PC-9 (cell line): ENCODE measurements at regions not wholly inside any gene's neighbourhood (a gene's known extent, or its start where the extent isn't known, plus 50 kb on each side); places are given as distances from the start of the nearest gene placed in this dataset.

Source experiments
- EZH2 ChIP-seq: fragments of 200-600 bp; sonication (generic); IDR thresholded peaks from 2 replicates; pipeline ENCODE4 v1.8.0; 2017; ENCODE audit warnings: antibody characterized with exemption, low read depth
- TF ChIP-seq, protein P1 (sequence below): fragments of 200-600 bp; sonication (generic); conservative IDR thresholded peaks from 2 replicates; pipeline ENCODE4 v1.6.1; 2017; ENCODE audit warnings: mixed run types, antibody characterized with exemption, mild to moderate bottlenecking, moderate library complexity

DNA sequence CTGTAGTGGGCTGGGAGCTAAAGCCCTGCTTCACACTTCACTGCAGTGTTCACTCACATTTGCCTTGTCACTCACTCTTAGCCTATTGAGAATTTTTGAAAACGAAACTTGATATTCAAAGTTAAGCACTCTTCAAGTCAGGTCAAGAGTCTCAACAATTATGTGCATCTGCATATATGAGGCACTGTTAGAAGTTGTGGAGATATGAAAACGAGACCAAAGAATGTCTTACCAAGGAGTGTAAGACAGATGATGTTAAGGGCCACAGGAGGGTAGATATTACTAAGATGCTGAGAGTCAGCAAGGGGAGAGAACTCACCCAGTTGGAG lies 64.7 kb upstream of the GJA8 start:
- TF ChIP-seq, protein P1, sequence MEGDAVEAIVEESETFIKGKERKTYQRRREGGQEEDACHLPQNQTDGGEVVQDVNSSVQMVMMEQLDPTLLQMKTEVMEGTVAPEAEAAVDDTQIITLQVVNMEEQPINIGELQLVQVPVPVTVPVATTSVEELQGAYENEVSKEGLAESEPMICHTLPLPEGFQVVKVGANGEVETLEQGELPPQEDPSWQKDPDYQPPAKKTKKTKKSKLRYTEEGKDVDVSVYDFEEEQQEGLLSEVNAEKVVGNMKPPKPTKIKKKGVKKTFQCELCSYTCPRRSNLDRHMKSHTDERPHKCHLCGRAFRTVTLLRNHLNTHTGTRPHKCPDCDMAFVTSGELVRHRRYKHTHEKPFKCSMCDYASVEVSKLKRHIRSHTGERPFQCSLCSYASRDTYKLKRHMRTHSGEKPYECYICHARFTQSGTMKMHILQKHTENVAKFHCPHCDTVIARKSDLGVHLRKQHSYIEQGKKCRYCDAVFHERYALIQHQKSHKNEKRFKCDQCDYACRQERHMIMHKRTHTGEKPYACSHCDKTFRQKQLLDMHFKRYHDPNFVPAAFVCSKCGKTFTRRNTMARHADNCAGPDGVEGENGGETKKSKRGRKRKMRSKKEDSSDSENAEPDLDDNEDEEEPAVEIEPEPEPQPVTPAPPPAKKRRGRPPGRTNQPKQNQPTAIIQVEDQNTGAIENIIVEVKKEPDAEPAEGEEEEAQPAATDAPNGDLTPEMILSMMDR: no peak
- no peak for TF ChIP-seq EZH2
